Sigmoid colon (tissue), 4 donors: ENCODE measurements at regions not wholly inside any gene's neighbourhood (a gene's known extent, or its start where the extent isn't known, plus 50 kb on each side); places are given as distances from the start of the nearest gene placed in this dataset.

Source experiments
- EP300 ChIP-seq, 4 donors: sonication (generic); formaldehyde crosslinking; IDR thresholded peaks; one replicate each; pipeline ENCODE4 v1.6.1; 2017; ENCODE audit warnings: antibody characterized with exemption in 4 of 4
- POLR2A ChIP-seq, 2 donors: fragments of 450-650 bp; IDR thresholded peaks; one replicate each; pipeline ENCODE4 v1.6.1; 2016; ENCODE audit warnings: antibody characterized with exemption in 2 of 2, mild to moderate bottlenecking in 2 of 2, moderate library complexity in 2 of 2
- POLR2AphosphoS5 ChIP-seq, 4 donors: sonication (generic); formaldehyde crosslinking; IDR thresholded peaks; one replicate each; pipeline ENCODE4 v1.6.1; 2017; ENCODE audit warnings: antibody characterized with exemption in 4 of 4
- TF ChIP-seq, protein P1 (sequence below), 4 experiments: fragments of 450-650 bp in 3 of 4; fragments of 200-600 bp in 1 of 4; IDR thresholded peaks; one replicate each; pipeline ENCODE4 v1.5.1; 2016 to 2019; ENCODE audit warnings: antibody characterized with exemption in 4 of 4, mild to moderate bottlenecking in 3 of 4, moderate library complexity in 2 of 4

DNA sequence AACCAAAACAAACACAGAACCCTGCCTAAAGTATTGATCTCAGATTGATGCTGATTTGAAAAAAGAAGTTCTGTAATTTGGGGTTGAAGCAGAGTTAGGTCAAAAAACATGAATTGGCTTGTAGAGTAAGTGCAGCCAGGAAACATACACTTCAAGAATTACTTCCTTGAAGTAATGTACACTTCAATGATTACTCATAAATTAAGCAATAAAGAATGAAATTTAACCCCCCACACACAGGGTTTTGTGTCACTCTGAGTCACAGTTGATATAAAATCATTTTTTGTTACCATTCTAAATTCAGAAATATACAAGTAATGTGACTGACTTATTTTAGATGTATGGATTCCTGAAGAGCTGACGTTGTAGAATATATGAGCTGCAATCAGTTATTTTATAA is 622.2 kb downstream of the POM121L12 start:
- TF ChIP-seq POLR2A (IDR thresholded peaks at IDR 0.05) (no peak), POLR2AphosphoS5 (IDR thresholded peaks at IDR 0.05) (no peak), EP300 (IDR thresholded peaks at IDR 0.05) (no peak)
- TF ChIP-seq, protein P1, sequence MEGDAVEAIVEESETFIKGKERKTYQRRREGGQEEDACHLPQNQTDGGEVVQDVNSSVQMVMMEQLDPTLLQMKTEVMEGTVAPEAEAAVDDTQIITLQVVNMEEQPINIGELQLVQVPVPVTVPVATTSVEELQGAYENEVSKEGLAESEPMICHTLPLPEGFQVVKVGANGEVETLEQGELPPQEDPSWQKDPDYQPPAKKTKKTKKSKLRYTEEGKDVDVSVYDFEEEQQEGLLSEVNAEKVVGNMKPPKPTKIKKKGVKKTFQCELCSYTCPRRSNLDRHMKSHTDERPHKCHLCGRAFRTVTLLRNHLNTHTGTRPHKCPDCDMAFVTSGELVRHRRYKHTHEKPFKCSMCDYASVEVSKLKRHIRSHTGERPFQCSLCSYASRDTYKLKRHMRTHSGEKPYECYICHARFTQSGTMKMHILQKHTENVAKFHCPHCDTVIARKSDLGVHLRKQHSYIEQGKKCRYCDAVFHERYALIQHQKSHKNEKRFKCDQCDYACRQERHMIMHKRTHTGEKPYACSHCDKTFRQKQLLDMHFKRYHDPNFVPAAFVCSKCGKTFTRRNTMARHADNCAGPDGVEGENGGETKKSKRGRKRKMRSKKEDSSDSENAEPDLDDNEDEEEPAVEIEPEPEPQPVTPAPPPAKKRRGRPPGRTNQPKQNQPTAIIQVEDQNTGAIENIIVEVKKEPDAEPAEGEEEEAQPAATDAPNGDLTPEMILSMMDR (IDR thresholded peaks at IDR 0.05): no peak
